ENCODE measurements at regions not wholly inside any gene's neighbourhood (a gene's known extent, or its start where the extent isn't known, plus 50 kb on each side); places are given as distances from the start of the nearest gene placed in this dataset.

DNA sequence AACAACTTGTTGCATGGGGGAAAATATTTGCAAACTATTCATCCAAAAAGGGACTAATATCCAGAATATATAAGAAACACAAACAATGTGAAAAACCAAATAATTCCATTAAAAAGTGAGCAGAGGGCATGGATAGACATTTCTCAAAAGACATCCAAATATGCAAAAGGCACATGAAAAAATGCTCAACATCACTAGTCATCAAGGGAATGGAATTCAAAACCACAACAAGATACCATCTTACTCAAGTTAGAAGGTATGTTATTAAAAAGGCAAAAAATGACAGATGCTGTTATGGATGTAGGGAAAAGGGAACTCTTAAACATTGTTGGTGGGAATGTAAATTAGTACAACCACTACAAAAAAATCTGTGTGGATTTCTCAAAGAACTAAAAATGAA is 396.5 kb downstream of the CCDC85A start:
- no peaks in the 10 kb centered on the region for H3K36me3 ChIP-seq
- H3K4me1 ChIP-seq: no peaks in the 10 kb centered on the region
- no peak overlapping the region for H3K4me3 ChIP-seq
- DNase-seq (no peak), ATAC-seq (no peak)
- H3K27me3 ChIP-seq: no peaks in the 10 kb centered on the region
- H3K9me3 ChIP-seq: no peaks in the 10 kb centered on the region
- TF ChIP-seq POLR2A (IDR thresholded peaks at IDR 0.05) (no peak), CTCF (IDR thresholded peaks at IDR 0.05) (no peak)
- H3K27ac ChIP-seq: no peak overlapping the region
- intact Hi-C loops (cut with DNase I): no loop called here

DNA sequence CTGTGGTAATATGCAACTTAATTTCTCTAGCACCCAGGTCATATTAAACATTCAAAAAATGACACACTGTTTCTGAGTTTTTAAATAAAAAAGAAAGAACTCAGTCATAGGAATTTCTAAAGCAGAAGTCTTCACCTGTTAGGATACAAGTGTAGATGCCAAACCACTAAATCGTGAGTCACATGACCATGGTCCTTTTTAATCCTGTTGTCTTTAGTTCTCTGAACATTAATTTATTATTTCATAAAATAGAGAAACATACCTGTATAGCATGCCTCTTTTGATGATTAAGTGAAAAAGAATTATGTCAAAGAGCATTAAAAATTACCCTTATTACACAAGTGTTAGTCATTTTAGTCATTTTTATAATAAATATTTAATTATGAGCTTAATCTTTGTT is 398.8 kb downstream of the CCDC85A start:
- no peaks in the 10 kb centered on the region for H3K9me3 ChIP-seq
- no peaks in the 10 kb centered on the region for H3K27me3 ChIP-seq

GRCh38 chr2:56583796-56584315 is 400.1 kb downstream of the CCDC85A start:
- Histone ChIP-seq H3K9me3 (no peaks in the 10 kb centered on the region), H3K27me3 (no peaks in the 10 kb centered on the region), H3K4me1 (no peaks in the 10 kb centered on the region), H3K4me3 (no peak overlapping the region), H3K36me3 (no peaks in the 10 kb centered on the region), H3K27ac (no peak overlapping the region)
- no peak for DNase-seq
- intact Hi-C loops (cut with DNase I): no loop called here
- no peak for TF ChIP-seq POLR2A (IDR thresholded peaks at IDR 0.05)
- no peak for TF ChIP-seq CTCF (IDR thresholded peaks at IDR 0.05)
- WGBS (ENCODE audit: insufficient coverage, low coverage, low lambda C conversion rate, missing lambda C conversion rate): 64% methylated on average over 1 of the region's 1 CpG
- no peak for ATAC-seq

More for the DNA sequence above, 398.8 kb downstream of the CCDC85A start:
- Histone ChIP-seq H3K4me1 (no peaks in the 10 kb centered on the region), H3K36me3 (no peaks in the 10 kb centered on the region), H3K27ac (no peak overlapping the region), H3K4me3 (no peak overlapping the region)
- no peak for DNase-seq
- WGBS (ENCODE audit: insufficient coverage, low coverage, low lambda C conversion rate, missing lambda C conversion rate): 32% methylated on average over 1 of the region's 1 CpG
- no peak for ATAC-seq
- TF ChIP-seq CTCF (IDR thresholded peaks at IDR 0.05) (no peak), POLR2A (IDR thresholded peaks at IDR 0.05) (no peak)
- intact Hi-C loops (cut with DNase I): no loop called here

- H3K36me3 ChIP-seq: no peaks in the 10 kb centered on the region
- H3K27ac ChIP-seq: no peak overlapping the region
- H3K4me3 ChIP-seq: no peak overlapping the region
- 38% methylated on average over 1 of the region's 1 CpG for WGBS (ENCODE audit: insufficient coverage, low coverage, low lambda C conversion rate, missing lambda C conversion rate)
- no peaks in the 10 kb centered on the region for H3K27me3 ChIP-seq
- intact Hi-C loops (cut with DNase I): no loop called here
- no peaks in the 10 kb centered on the region for H3K4me1 ChIP-seq
- H3K9me3 ChIP-seq: no peaks in the 10 kb centered on the region
- no peak for DNase-seq
- no peak for TF ChIP-seq CTCF (IDR thresholded peaks at IDR 0.05)
- no peak for TF ChIP-seq POLR2A (IDR thresholded peaks at IDR 0.05)
- no peak for ATAC-seq
These were observed 403.7 kb downstream of the CCDC85A start for GRCh38 chr2:56587456-56587855.

GRCh38 chr2:56589194-56589593 is 405.4 kb downstream of the CCDC85A start:
- intact Hi-C loops (cut with DNase I): no loop called here
- no peaks in the 10 kb centered on the region for H3K9me3 ChIP-seq

More at GRCh38 chr2:56589194-56589593, 405.4 kb downstream of the CCDC85A start:
- Histone ChIP-seq H3K27me3 (no peaks in the 10 kb centered on the region), H3K4me3 (no peak overlapping the region), H3K27ac (no peak overlapping the region), H3K36me3 (no peaks in the 10 kb centered on the region), H3K4me1 (no peaks in the 10 kb centered on the region)
- no peak for TF ChIP-seq POLR2A (IDR thresholded peaks at IDR 0.05)
- TF ChIP-seq CTCF (IDR thresholded peaks at IDR 0.05): no peak
- no peak for ATAC-seq
- 39% methylated on average over 1 of the region's 1 CpG for WGBS (ENCODE audit: insufficient coverage, low coverage, low lambda C conversion rate, missing lambda C conversion rate)
- no peak for DNase-seq
